HG02938 (cell line): ENCODE measurements at regions not wholly inside any gene's neighbourhood (a gene's known extent, or its start where the extent isn't known, plus 50 kb on each side); places are given as distances from the start of the nearest gene placed in this dataset.
A peak's percentile ranks its signal among the peaks of the same experiment; 100 is the strongest.
"Not testable (repeated sequence)": the region's sequence is repeated elsewhere in the genome, so short reads cannot be mapped to it uniquely, and the experiment has no call there.

ENCODE experiments used
- ATAC-seq: cut with Tn5 transposase; IDR thresholded peaks from one replicate; pipeline ENCODE4 v1.9.1; 2021; ENCODE audit warnings: mild to moderate bottlenecking, moderate library complexity; ENCODE audit not compliant: unreplicated experiment

GRCh38 chr1:194503209-194503608 is 1316.8 kb upstream of the B3GALT2 start:
- peak; percentile 69 for ATAC-seq

GRCh38 chr1:194495434-194495833 is 1309.0 kb upstream of the B3GALT2 start:
- no peak for ATAC-seq

- ATAC-seq = no peak
Observed at GRCh38 chr1:194487172-194487571, 1300.8 kb upstream of the B3GALT2 start.

GRCh38 chr1:194485432-194485831 is 1299.0 kb upstream of the B3GALT2 start:
- ATAC-seq = peak; percentile 40

- ATAC-seq = no peak
Observed at GRCh38 chr1:194478731-194479130, 1292.3 kb upstream of the B3GALT2 start.

GRCh38 chr1:194477908-194478307 is 1291.5 kb upstream of the B3GALT2 start:
- ATAC-seq = peak; percentile 99

- no peak for ATAC-seq
Observed at GRCh38 chr1:194476872-194477271, 1290.5 kb upstream of the B3GALT2 start.

- no peak for ATAC-seq
Observed at GRCh38 chr1:194476351-194476750, 1289.9 kb upstream of the B3GALT2 start.

- ATAC-seq = no peak
Observed at GRCh38 chr1:194474701-194475100, 1288.3 kb upstream of the B3GALT2 start.

- ATAC-seq = no peak
Observed at GRCh38 chr1:194473766-194474165, 1287.4 kb upstream of the B3GALT2 start.

- ATAC-seq = no peak
Observed at GRCh38 chr1:194469282-194469681, 1282.9 kb upstream of the B3GALT2 start.

- ATAC-seq = no peak
Observed at GRCh38 chr1:194466706-194467105, 1280.3 kb upstream of the B3GALT2 start.

- ATAC-seq = no peak
Observed at GRCh38 chr1:194447636-194448035, 1261.2 kb upstream of the B3GALT2 start.

- ATAC-seq = no peak
Observed at GRCh38 chr1:194445244-194445643, 1258.8 kb upstream of the B3GALT2 start.

GRCh38 chr1:194442901-194443575 is 1256.6 kb upstream of the B3GALT2 start:
- ATAC-seq = no peak

- ATAC-seq = no peak
Observed at GRCh38 chr1:194437135-194437534, 1250.7 kb upstream of the B3GALT2 start.

GRCh38 chr1:194431121-194431520 is 1244.7 kb upstream of the B3GALT2 start:
- no peak for ATAC-seq

- no peak for ATAC-seq
Observed at GRCh38 chr1:194420706-194421105, 1234.3 kb upstream of the B3GALT2 start.

- no peak for ATAC-seq
Observed at GRCh38 chr1:194419721-194420120, 1233.3 kb upstream of the B3GALT2 start.

- no peak for ATAC-seq
Observed at GRCh38 chr1:194410756-194411155, 1224.3 kb upstream of the B3GALT2 start.

GRCh38 chr1:194407238-194407637 is 1220.8 kb upstream of the B3GALT2 start:
- ATAC-seq = not testable (repeated sequence)

- no peak for ATAC-seq
Observed at GRCh38 chr1:194394676-194395075, 1208.3 kb upstream of the B3GALT2 start.

- ATAC-seq = no peak
Observed at GRCh38 chr1:194387531-194387930, 1201.1 kb upstream of the B3GALT2 start.
